OCI-LY7 (cell line): ENCODE measurements at regions not wholly inside any gene's neighbourhood (a gene's known extent, or its start where the extent isn't known, plus 50 kb on each side); places are given as distances from the start of the nearest gene placed in this dataset.

Experiments
- EZH2phosphoT487 ChIP-seq: fragments of 200-600 bp; sonication (generic); IDR thresholded peaks from 2 replicates; pipeline ENCODE4 v1.6.1; 2018; ENCODE audit warnings: low read depth, borderline replicate concordance, mild to moderate bottlenecking, mixed run types, antibody characterized with exemption, low read length, moderate library complexity, mixed read lengths
- TF ChIP-seq, protein P1 (sequence below): fragments of 200-600 bp; sonication (generic); conservative IDR thresholded peaks from 2 replicates; pipeline ENCODE4 v1.5.1; 2014; ENCODE audit warnings: mild to moderate bottlenecking, antibody characterized with exemption, low read length, moderate library complexity, mixed read lengths

DNA sequence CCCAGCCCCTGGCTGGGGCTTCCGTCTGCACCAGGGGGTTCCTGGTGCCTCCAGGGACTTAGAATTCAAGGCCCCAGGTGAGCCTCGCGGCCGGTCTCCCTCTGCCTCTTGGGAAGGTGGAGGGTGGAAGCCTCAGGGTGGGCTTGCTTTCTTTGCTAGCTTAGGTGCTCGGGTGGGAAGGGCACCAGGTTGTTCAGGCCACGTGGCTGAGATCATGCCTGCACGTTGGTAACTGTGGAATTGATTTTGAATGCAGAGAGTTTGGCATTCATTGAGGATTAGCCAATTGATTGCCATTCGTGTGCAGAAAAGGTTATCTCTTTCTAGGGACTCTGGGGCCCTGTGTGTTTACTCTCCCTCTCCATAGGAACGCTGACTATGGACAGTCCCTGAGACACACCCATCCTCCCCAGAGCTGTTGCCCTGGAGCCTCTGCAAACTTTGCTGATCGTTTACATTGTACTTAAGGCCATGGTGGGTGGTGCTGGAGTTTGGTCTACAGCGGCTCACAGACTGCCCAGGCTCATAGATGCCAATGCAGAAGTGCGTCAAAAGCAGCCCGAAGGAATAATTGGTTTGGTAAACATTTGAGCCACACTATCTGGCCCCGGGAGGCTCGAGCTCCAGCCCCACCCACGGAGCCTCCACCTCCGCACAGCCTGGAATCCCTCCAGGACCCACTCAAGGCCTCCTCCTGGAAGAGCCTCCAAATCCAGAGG is 1457.7 kb downstream of the BRD1 start:
- TF ChIP-seq, protein P1, sequence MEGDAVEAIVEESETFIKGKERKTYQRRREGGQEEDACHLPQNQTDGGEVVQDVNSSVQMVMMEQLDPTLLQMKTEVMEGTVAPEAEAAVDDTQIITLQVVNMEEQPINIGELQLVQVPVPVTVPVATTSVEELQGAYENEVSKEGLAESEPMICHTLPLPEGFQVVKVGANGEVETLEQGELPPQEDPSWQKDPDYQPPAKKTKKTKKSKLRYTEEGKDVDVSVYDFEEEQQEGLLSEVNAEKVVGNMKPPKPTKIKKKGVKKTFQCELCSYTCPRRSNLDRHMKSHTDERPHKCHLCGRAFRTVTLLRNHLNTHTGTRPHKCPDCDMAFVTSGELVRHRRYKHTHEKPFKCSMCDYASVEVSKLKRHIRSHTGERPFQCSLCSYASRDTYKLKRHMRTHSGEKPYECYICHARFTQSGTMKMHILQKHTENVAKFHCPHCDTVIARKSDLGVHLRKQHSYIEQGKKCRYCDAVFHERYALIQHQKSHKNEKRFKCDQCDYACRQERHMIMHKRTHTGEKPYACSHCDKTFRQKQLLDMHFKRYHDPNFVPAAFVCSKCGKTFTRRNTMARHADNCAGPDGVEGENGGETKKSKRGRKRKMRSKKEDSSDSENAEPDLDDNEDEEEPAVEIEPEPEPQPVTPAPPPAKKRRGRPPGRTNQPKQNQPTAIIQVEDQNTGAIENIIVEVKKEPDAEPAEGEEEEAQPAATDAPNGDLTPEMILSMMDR = no peak
- TF ChIP-seq EZH2phosphoT487 = no peak
